ENCODE measurements at regions not wholly inside any gene's neighbourhood (a gene's known extent, or its start where the extent isn't known, plus 50 kb on each side); places are given as distances from the start of the nearest gene placed in this dataset.

DNA sequence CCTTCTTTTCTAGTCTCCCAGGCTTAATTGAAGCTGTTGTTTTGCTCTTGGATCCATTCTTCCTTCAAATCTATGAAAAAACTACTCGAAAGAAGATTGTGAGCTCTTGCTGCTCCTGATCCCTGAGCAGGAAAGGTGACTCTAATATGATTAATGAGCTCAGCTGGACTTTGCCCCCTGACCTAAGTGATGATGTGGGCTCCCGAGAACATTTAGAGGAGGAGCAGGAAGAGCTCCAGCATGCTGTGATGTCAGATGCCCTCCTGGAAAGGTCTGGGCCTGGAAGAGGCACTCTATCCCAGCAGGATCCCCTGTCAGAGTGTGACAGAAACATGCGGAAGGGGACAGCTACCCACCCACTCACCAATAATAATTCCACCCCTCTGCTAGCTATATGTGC is 117.9 kb upstream of the PELI1 start (continued):
- no peak for TF ChIP-seq ZNF70 (CRISPR knock-in tag; IDR thresholded peaks at IDR 0.05)
- no peak for TF ChIP-seq CSDC2 (CRISPR knock-in tag; IDR thresholded peaks at IDR 0.05)
- no peak for TF ChIP-seq BACH2 (CRISPR knock-in tag; IDR thresholded peaks at IDR 0.05; ENCODE audit: borderline replicate concordance)

DNA sequence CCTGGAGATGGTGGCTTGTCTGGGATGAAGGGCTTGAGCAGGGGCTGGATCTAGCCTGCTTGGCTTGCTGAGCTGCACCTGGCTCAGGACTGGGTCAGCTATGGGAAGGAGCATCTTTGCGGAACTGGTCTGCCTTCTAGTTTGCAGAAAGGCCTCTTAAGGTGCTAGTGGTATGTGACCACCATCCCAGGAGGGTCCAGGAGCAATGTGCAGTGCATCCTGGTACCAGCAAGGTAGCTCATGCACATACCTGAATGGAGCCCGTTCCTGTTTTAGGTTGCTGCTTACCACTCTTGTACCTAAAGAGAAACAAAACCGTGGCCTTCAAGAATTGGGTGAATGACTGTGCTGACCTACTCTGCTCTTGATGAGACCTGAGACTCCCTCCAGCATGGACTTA is 118.6 kb upstream of the PELI1 start:
- TF ChIP-seq ZNF565 (CRISPR knock-in tag; conservative IDR thresholded peaks at IDR 0.05; ENCODE audit: low read depth): no peak
- TF ChIP-seq, protein P1, sequence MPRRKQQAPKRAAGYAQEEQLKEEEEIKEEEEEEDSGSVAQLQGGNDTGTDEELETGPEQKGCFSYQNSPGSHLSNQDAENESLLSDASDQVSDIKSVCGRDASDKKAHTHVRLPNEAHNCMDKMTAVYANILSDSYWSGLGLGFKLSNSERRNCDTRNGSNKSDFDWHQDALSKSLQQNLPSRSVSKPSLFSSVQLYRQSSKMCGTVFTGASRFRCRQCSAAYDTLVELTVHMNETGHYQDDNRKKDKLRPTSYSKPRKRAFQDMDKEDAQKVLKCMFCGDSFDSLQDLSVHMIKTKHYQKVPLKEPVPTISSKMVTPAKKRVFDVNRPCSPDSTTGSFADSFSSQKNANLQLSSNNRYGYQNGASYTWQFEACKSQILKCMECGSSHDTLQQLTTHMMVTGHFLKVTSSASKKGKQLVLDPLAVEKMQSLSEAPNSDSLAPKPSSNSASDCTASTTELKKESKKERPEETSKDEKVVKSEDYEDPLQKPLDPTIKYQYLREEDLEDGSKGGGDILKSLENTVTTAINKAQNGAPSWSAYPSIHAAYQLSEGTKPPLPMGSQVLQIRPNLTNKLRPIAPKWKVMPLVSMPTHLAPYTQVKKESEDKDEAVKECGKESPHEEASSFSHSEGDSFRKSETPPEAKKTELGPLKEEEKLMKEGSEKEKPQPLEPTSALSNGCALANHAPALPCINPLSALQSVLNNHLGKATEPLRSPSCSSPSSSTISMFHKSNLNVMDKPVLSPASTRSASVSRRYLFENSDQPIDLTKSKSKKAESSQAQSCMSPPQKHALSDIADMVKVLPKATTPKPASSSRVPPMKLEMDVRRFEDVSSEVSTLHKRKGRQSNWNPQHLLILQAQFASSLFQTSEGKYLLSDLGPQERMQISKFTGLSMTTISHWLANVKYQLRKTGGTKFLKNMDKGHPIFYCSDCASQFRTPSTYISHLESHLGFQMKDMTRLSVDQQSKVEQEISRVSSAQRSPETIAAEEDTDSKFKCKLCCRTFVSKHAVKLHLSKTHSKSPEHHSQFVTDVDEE (CRISPR knock-in tag; IDR thresholded peaks at IDR 0.05): no peak
- no peak for TF ChIP-seq ZNF70 (CRISPR knock-in tag; IDR thresholded peaks at IDR 0.05)
- no peak for TF ChIP-seq OSR1 (CRISPR knock-in tag; IDR thresholded peaks at IDR 0.05)
- TF ChIP-seq, protein P2, sequence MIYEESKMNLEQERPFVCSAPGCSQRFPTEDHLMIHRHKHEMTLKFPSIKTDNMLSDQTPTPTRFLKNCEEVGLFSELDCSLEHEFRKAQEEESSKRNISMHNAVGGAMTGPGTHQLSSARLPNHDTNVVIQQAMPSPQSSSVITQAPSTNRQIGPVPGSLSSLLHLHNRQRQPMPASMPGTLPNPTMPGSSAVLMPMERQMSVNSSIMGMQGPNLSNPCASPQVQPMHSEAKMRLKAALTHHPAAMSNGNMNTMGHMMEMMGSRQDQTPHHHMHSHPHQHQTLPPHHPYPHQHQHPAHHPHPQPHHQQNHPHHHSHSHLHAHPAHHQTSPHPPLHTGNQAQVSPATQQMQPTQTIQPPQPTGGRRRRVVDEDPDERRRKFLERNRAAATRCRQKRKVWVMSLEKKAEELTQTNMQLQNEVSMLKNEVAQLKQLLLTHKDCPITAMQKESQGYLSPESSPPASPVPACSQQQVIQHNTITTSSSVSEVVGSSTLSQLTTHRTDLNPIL (CRISPR knock-in tag; IDR thresholded peaks at IDR 0.05; ENCODE audit: low read depth): no peak
- TF ChIP-seq, protein P3, sequence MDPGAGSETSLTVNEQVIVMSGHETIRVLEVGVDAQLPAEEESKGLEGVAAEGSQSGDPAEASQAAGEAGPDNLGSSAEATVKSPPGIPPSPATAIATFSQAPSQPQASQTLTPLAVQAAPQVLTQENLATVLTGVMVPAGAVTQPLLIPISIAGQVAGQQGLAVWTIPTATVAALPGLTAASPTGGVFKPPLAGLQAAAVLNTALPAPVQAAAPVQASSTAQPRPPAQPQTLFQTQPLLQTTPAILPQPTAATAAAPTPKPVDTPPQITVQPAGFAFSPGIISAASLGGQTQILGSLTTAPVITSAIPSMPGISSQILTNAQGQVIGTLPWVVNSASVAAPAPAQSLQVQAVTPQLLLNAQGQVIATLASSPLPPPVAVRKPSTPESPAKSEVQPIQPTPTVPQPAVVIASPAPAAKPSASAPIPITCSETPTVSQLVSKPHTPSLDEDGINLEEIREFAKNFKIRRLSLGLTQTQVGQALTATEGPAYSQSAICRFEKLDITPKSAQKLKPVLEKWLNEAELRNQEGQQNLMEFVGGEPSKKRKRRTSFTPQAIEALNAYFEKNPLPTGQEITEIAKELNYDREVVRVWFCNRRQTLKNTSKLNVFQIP (CRISPR knock-in tag; IDR thresholded peaks at IDR 0.05; ENCODE audit: borderline replicate concordance, low read depth): no peak
- no peak for TF ChIP-seq TCF4 (CRISPR knock-in tag; IDR thresholded peaks at IDR 0.05; ENCODE audit: borderline replicate concordance)
- no peak for TF ChIP-seq CSDC2 (CRISPR knock-in tag; IDR thresholded peaks at IDR 0.05)
- no peak for TF ChIP-seq PPARA (CRISPR knock-in tag; IDR thresholded peaks at IDR 0.05; ENCODE audit: borderline replicate concordance)
- no peak for TF ChIP-seq BACH2 (CRISPR knock-in tag; IDR thresholded peaks at IDR 0.05; ENCODE audit: borderline replicate concordance)
- no peak for TF ChIP-seq ZFP30 (CRISPR knock-in tag; IDR thresholded peaks at IDR 0.05)
- no peak for TF ChIP-seq ZNF8 (CRISPR knock-in tag; IDR thresholded peaks at IDR 0.05)
- no peak for TF ChIP-seq ZC3H10 (CRISPR knock-in tag; IDR thresholded peaks at IDR 0.05)
- no peak for TF ChIP-seq GLIS3 (CRISPR knock-in tag; IDR thresholded peaks at IDR 0.05)

DNA sequence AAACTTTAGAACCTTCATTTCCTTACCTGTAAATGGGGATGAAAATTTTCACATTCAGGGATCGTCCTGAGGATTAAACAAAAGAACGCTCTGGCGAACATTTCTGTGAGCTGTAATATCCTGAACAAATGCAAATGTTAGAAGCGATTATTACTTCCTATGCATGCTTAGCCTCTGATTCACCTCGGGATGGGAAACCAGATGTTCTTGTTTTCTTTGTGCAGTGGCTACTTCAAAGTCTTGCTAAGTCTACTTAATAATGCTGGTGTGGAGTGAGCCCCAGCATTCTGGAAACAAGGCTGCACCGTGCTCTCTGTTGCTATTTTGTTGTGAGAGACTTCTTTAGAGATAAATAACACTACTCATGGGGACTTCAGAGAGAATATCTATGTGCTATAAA is 119.1 kb upstream of the PELI1 start:
- TF ChIP-seq ISL1 (CRISPR knock-in tag; IDR thresholded peaks at IDR 0.05): no peak
- no peak for TF ChIP-seq CSDC2 (CRISPR knock-in tag; IDR thresholded peaks at IDR 0.05)
- TF ChIP-seq PPARA (CRISPR knock-in tag; IDR thresholded peaks at IDR 0.05; ENCODE audit: borderline replicate concordance): no peak
- no peak for TF ChIP-seq ESRRG (CRISPR knock-in tag; IDR thresholded peaks at IDR 0.05)
- TF ChIP-seq RARB (CRISPR knock-in tag; IDR thresholded peaks at IDR 0.05): no peak
- no peak for TF ChIP-seq ZFP30 (CRISPR knock-in tag; IDR thresholded peaks at IDR 0.05)
- no peak for TF ChIP-seq ZC3H10 (CRISPR knock-in tag; IDR thresholded peaks at IDR 0.05)
- TF ChIP-seq, protein P3 (CRISPR knock-in tag; IDR thresholded peaks at IDR 0.05; ENCODE audit: borderline replicate concordance, low read depth): no peak
- no peak for TF ChIP-seq TCF4 (CRISPR knock-in tag; IDR thresholded peaks at IDR 0.05; ENCODE audit: borderline replicate concordance)
- TF ChIP-seq CSRNP3 (CRISPR knock-in tag; IDR thresholded peaks at IDR 0.05): no peak
- no peak for TF ChIP-seq SNAI2 (CRISPR knock-in tag; IDR thresholded peaks at IDR 0.05)
- no peak for TF ChIP-seq ZNF565 (CRISPR knock-in tag; conservative IDR thresholded peaks at IDR 0.05; ENCODE audit: low read depth)
- no peak for TF ChIP-seq ARNTL (CRISPR knock-in tag; IDR thresholded peaks at IDR 0.05; ENCODE audit: borderline replicate concordance, low read depth)
- TF ChIP-seq, protein P1 (CRISPR knock-in tag; IDR thresholded peaks at IDR 0.05): no peak
- TF ChIP-seq, protein P4, sequence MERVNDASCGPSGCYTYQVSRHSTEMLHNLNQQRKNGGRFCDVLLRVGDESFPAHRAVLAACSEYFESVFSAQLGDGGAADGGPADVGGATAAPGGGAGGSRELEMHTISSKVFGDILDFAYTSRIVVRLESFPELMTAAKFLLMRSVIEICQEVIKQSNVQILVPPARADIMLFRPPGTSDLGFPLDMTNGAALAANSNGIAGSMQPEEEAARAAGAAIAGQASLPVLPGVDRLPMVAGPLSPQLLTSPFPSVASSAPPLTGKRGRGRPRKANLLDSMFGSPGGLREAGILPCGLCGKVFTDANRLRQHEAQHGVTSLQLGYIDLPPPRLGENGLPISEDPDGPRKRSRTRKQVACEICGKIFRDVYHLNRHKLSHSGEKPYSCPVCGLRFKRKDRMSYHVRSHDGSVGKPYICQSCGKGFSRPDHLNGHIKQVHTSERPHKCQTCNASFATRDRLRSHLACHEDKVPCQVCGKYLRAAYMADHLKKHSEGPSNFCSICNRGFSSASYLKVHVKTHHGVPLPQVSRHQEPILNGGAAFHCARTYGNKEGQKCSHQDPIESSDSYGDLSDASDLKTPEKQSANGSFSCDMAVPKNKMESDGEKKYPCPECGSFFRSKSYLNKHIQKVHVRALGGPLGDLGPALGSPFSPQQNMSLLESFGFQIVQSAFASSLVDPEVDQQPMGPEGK (CRISPR knock-in tag; IDR thresholded peaks at IDR 0.05; ENCODE audit: borderline replicate concordance): no peak
- TF ChIP-seq OSR1 (CRISPR knock-in tag; IDR thresholded peaks at IDR 0.05): no peak
- TF ChIP-seq TOX (CRISPR knock-in tag; IDR thresholded peaks at IDR 0.05; ENCODE audit: borderline replicate concordance): no peak
- TF ChIP-seq ZNF8 (CRISPR knock-in tag; IDR thresholded peaks at IDR 0.05): no peak

More for the DNA sequence above, 118.6 kb upstream of the PELI1 start:
- no peak for ATAC-seq

More for the DNA sequence above, 119.1 kb upstream of the PELI1 start:
- ATAC-seq: peak; percentile 66

Data from SK-N-SH treated with all-trans-retinoic acid at 6 μM for 48 hours (cell line).